ENCODE measurements at regions not wholly inside any gene's neighbourhood (a gene's known extent, or its start where the extent isn't known, plus 50 kb on each side); places are given as distances from the start of the nearest gene placed in this dataset.
"Not testable (repeated sequence)": the region's sequence is repeated elsewhere in the genome, so short reads cannot be mapped to it uniquely, and the experiment has no call there.

- H4K20me1 ChIP-seq (ENCODE audit: low read depth); H3K4me2 ChIP-seq; H3K4me1 ChIP-seq; H3K36me3 Mint-ChIP-seq; H3K4me3 Mint-ChIP-seq; H3K4me1 Mint-ChIP-seq; H3K9me3 ChIP-seq (ENCODE audit: low read depth); H3K9ac ChIP-seq; DNase-seq (ENCODE audit: low spot score); H3K27me3 ChIP-seq; H3K27ac ChIP-seq; H2AFZ ChIP-seq (replicated peaks); H3K4me3 ChIP-seq; H3K27ac Mint-ChIP-seq; H3K36me3 ChIP-seq; H3K79me2 ChIP-seq (ENCODE audit: low read depth); H3F3A ChIP-seq (ENCODE audit: low read depth); H3K27me3 Mint-ChIP-seq (ENCODE audit: insufficient read depth, low read depth): not testable (repeated sequence)
- H3K9me3 Mint-ChIP-seq: peaks cover 11% of the 10 kb centered on the region
Observed at GRCh38 chr7:56371792-56372191, 255.6 kb upstream of the NUPR2 start.

DNA sequence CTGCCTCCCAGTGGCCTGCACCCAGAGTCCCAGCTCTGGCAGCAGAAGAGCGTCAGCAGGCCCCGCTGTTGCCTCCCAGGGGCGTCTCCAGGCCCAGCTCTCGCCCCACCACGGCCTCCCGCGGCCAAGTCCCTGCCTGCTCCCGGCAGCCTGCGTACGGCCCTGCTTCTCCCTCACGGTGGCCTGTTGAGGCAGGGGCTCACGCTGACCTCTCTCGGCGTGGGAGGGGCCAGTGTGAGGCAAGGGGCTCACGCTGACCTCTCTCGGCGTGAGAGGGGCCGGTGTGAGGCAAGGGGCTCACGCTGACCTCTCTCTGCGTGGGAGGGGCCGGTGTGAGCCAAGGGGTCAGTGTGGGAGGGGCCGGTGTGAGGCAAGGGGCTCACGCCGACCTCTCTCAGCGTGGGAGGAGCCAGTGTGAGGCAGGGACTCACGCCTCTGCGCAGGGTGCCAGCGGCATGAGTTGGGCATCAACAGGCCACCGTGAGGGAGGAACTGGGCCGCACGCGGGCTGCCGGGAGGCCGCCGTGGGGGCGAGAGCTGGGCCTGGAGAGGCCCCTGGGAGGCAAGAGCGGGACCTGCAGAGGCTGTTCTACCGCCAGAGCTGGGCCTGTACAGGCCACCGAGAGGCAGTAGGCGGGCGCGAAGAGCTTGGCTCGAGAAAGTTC, 254.1 kb upstream of the NUPR2 start:
- not testable (repeated sequence) for H3K79me2 ChIP-seq (ENCODE audit: low read depth); H3K4me1 ChIP-seq; H3K4me1 Mint-ChIP-seq; H3K4me3 Mint-ChIP-seq; H4K20me1 ChIP-seq (ENCODE audit: low read depth); H3K4me3 ChIP-seq; H3K9ac ChIP-seq; H3K27me3 Mint-ChIP-seq (ENCODE audit: insufficient read depth, low read depth); H3K27me3 ChIP-seq; H3K36me3 Mint-ChIP-seq; H3F3A ChIP-seq (ENCODE audit: low read depth); H3K27ac Mint-ChIP-seq; DNase-seq (ENCODE audit: low spot score); H3K27ac ChIP-seq; H3K36me3 ChIP-seq; H2AFZ ChIP-seq (replicated peaks); H3K9me3 ChIP-seq (ENCODE audit: low read depth); H3K4me2 ChIP-seq
- peaks cover 12% of the 10 kb centered on the region for H3K9me3 Mint-ChIP-seq

DNA sequence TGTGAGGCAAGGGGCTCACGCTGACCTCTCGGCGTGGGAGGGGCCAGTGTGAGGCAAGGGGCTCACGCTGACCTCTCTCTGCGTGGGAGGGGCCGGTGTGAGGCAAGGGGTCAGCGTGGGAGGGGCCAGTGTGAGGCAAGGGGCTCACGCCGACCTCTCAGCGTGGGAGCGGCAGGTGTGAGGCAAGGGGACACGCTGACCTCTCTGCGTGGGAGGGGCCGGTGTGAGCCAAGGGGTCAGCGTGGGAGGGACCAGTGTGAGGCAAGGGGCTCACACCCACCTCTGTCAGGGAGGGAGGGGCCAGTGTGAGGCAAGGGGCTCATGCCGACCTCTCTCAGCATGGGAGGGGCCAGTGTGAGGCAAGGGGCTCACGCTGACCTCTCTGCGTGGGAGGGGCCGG, 251.7 kb upstream of the NUPR2 start:
- not testable (repeated sequence) for H2AFZ ChIP-seq (replicated peaks); H3K27ac ChIP-seq; H3K27me3 Mint-ChIP-seq (ENCODE audit: insufficient read depth, low read depth); H3K27ac Mint-ChIP-seq; DNase-seq (ENCODE audit: low spot score); H3K4me2 ChIP-seq; H3K36me3 ChIP-seq; H3F3A ChIP-seq (ENCODE audit: low read depth); H3K79me2 ChIP-seq (ENCODE audit: low read depth); H3K4me1 ChIP-seq; H3K9me3 ChIP-seq (ENCODE audit: low read depth); H3K4me3 ChIP-seq; H3K36me3 Mint-ChIP-seq; H4K20me1 ChIP-seq (ENCODE audit: low read depth); H3K9ac ChIP-seq; H3K4me1 Mint-ChIP-seq; H3K27me3 ChIP-seq; H3K4me3 Mint-ChIP-seq
- peaks cover 13% of the 10 kb centered on the region for H3K9me3 Mint-ChIP-seq

DNA sequence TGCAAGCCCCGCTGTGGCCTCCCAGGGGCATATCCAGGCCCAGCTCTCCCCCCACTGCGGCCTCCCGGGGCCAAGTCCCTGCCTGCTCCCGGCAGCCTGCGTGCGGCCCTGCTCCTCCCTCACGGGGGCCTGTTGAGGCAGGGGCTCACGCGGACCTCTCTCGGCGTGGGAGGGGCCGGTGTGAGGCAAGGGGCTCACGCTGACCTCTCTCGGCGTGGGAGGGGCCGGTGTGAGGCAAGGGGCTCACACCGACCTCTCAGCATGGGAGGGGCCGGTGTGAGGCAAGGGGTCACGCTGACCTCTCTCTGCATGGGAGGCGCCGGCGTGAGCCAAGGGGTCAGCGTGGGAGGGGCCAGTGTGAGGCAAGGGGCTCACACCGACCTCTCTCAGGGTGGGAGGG, 251.2 kb upstream of the NUPR2 start:
- not testable (repeated sequence) for H3K4me1 ChIP-seq; H3K9ac ChIP-seq; H3K79me2 ChIP-seq (ENCODE audit: low read depth); H3K4me3 ChIP-seq; H2AFZ ChIP-seq (replicated peaks); H3K4me1 Mint-ChIP-seq; H4K20me1 ChIP-seq (ENCODE audit: low read depth); H3K4me3 Mint-ChIP-seq; H3K27me3 ChIP-seq; H3K36me3 Mint-ChIP-seq; H3K4me2 ChIP-seq; H3K9me3 ChIP-seq (ENCODE audit: low read depth); DNase-seq (ENCODE audit: low spot score); H3F3A ChIP-seq (ENCODE audit: low read depth); H3K27ac Mint-ChIP-seq; H3K27ac ChIP-seq; H3K36me3 ChIP-seq; H3K27me3 Mint-ChIP-seq (ENCODE audit: insufficient read depth, low read depth)
- H3K9me3 Mint-ChIP-seq: peaks cover 13% of the 10 kb centered on the region

DNA sequence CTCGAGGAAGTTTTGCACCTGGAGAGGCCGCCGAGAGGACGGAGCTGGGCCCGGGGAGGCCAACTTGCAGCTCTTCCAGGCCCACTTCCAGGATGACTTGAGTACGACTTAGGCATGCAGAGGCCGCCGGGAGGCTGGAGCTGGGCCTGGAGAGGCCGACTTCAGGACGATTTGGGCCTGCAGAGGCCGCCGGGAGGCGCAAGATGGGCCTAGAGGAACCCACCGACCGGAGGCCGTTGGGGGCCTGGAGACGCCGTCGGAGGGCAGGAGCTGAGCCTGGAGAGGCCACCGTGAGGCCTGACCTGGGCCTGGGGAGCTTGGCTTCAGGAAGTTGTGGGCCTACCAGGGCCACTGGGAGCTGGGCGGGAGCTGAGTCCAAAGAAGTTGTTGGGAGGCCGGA, 250.5 kb upstream of the NUPR2 start:
- not testable (repeated sequence) for H3K4me1 ChIP-seq; H3K4me3 Mint-ChIP-seq; H3K36me3 ChIP-seq; H4K20me1 ChIP-seq (ENCODE audit: low read depth); H3K27me3 ChIP-seq; DNase-seq (ENCODE audit: low spot score); H3K9ac ChIP-seq; H2AFZ ChIP-seq (replicated peaks); H3F3A ChIP-seq (ENCODE audit: low read depth); H3K36me3 Mint-ChIP-seq; H3K4me3 ChIP-seq; H3K9me3 ChIP-seq (ENCODE audit: low read depth); H3K79me2 ChIP-seq (ENCODE audit: low read depth); H3K27ac Mint-ChIP-seq; H3K27ac ChIP-seq; H3K27me3 Mint-ChIP-seq (ENCODE audit: insufficient read depth, low read depth); H3K4me1 Mint-ChIP-seq; H3K4me2 ChIP-seq
- H3K9me3 Mint-ChIP-seq: peaks cover 19% of the 10 kb centered on the region

DNA sequence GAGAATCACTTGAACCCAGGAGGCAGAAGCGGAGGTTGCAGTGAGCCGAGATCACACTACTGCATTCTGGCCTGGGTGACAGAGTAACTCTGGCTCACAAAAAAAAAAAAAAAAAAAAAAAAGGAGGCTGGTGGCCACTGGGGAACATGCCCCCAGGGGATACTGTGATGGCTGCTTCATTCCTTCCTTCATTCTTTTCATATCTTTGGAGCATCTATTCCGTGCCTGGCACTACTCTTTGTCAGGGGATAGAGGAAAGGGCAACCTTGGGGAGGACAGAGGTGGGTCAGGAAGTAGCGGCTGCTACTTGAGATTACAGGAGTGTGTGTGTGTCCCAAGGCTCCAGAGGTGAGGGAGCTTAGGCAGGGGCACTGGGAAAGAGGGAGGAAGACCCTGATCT, 236.4 kb upstream of the NUPR2 start:
- not testable (repeated sequence) for DNase-seq (ENCODE audit: low spot score); H3K27me3 Mint-ChIP-seq (ENCODE audit: insufficient read depth, low read depth); H3K4me1 Mint-ChIP-seq; H3K27ac Mint-ChIP-seq; H3K36me3 Mint-ChIP-seq; H3K4me2 ChIP-seq; H4K20me1 ChIP-seq (ENCODE audit: low read depth); H3K79me2 ChIP-seq (ENCODE audit: low read depth); H3K27me3 ChIP-seq; H3F3A ChIP-seq (ENCODE audit: low read depth); H3K27ac ChIP-seq; H2AFZ ChIP-seq (replicated peaks); H3K9me3 ChIP-seq (ENCODE audit: low read depth); H3K4me1 ChIP-seq; H3K4me3 ChIP-seq; H3K36me3 ChIP-seq; H3K4me3 Mint-ChIP-seq; H3K9ac ChIP-seq
- H3K9me3 Mint-ChIP-seq: peaks cover 37% of the 10 kb centered on the region

GRCh38 chr7:56351181-56351580, 235.0 kb upstream of the NUPR2 start:
- not testable (repeated sequence) for H3K4me1 ChIP-seq; H3K9me3 ChIP-seq (ENCODE audit: low read depth); H3K27ac ChIP-seq; H2AFZ ChIP-seq (replicated peaks); H4K20me1 ChIP-seq (ENCODE audit: low read depth); H3K36me3 Mint-ChIP-seq; H3K4me1 Mint-ChIP-seq; H3F3A ChIP-seq (ENCODE audit: low read depth); DNase-seq (ENCODE audit: low spot score); H3K27me3 Mint-ChIP-seq (ENCODE audit: insufficient read depth, low read depth); H3K27ac Mint-ChIP-seq; H3K79me2 ChIP-seq (ENCODE audit: low read depth); H3K4me3 ChIP-seq; H3K4me3 Mint-ChIP-seq; H3K4me2 ChIP-seq; H3K9ac ChIP-seq; H3K27me3 ChIP-seq; H3K36me3 ChIP-seq
- peaks cover 44% of the 10 kb centered on the region for H3K9me3 Mint-ChIP-seq

DNA sequence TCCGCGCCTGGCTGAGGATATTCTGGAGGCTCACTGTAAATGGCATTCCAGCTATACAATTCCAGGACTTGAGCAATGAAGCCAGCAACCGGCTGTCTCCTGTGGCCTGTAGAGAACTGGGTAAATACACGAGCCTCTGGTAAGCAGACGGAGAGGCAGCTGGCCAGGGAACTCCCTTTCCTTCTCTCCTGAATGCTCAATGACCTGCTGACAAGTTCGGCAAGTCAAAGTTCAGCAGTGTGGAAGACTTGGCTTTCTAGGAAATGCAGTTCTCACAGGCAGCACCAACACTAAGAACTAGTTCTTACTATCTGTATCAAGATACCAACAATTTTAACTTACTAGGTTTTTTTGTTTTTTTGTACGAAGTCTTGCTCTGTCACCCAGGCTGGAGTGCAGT, 232.1 kb upstream of the NUPR2 start:
- not testable (repeated sequence) for H3K4me1 Mint-ChIP-seq

More for the DNA sequence above, 232.1 kb upstream of the NUPR2 start:
- H3K27me3 ChIP-seq; H3K36me3 Mint-ChIP-seq; H3K36me3 ChIP-seq; H3K4me3 Mint-ChIP-seq; H3K27me3 Mint-ChIP-seq (ENCODE audit: insufficient read depth, low read depth); H3F3A ChIP-seq (ENCODE audit: low read depth); DNase-seq (ENCODE audit: low spot score); H4K20me1 ChIP-seq (ENCODE audit: low read depth); H3K9ac ChIP-seq; H3K4me1 ChIP-seq; H3K27ac ChIP-seq; H3K4me2 ChIP-seq; H3K27ac Mint-ChIP-seq; H3K79me2 ChIP-seq (ENCODE audit: low read depth); H3K4me3 ChIP-seq; H3K9me3 ChIP-seq (ENCODE audit: low read depth); H2AFZ ChIP-seq (replicated peaks): not testable (repeated sequence)
- peaks cover 43% of the 10 kb centered on the region for H3K9me3 Mint-ChIP-seq
